NT2/D1 (cell line): ENCODE measurements at regions not wholly inside any gene's neighbourhood (a gene's known extent, or its start where the extent isn't known, plus 50 kb on each side); places are given as distances from the start of the nearest gene placed in this dataset.

ENCODE experiments used
- SUZ12 ChIP-seq: IDR thresholded peaks from 2 replicates; pipeline ENCODE4 v1.6.1; 2011; ENCODE audit not compliant: insufficient read length, insufficient read depth; ENCODE audit errors: extremely low read depth
- YY1 ChIP-seq: IDR thresholded peaks from 2 replicates; pipeline ENCODE4 v1.6.1; 2011; ENCODE audit not compliant: insufficient read length, insufficient read depth
- ZNF274 ChIP-seq: IDR thresholded peaks from 2 replicates; pipeline ENCODE4 v1.6.1; 2011; ENCODE audit warnings: mild to moderate bottlenecking, low read depth, low read length

DNA sequence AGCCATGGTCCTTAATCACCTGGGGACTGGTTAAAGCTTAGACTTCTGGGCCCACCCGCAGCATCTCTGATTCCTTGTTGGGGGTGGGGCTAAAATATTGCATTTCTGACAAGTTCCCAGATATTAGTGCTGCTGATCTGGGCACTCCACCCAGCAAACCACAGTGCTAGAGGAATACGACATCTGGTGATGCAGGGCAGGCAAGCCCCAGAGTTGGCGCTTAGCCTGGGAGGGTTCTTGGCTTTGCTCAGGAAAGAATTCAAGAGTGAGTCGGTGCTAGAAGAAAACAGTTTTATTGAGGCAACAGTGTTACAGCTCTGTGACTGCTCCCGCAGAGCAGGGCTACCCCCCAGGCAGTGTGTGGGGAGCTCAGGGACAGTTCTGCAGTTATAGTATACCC is 210.7 kb downstream of the TFAP2C start:
- TF ChIP-seq SUZ12 (no peak), YY1 (no peak), ZNF274 (no peak)
